HepG2 (cell line): ENCODE measurements at regions not wholly inside any gene's neighbourhood (a gene's known extent, or its start where the extent isn't known, plus 50 kb on each side); places are given as distances from the start of the nearest gene placed in this dataset.

Experiments used
- BCL6 ChIP-seq: IDR thresholded peaks from 2 replicates; pipeline ENCODE4 v1.6.1; 2016; ENCODE audit warnings: missing genetic modification reagents, missing compliant biosample characterization
- BHLHE40 ChIP-seq: IDR thresholded peaks from 2 replicates; pipeline ENCODE4 v1.6.1; 2011; ENCODE audit warnings: low read length, improper control_type of control experiment
- CENPT ChIP-seq: sonication (generic); formaldehyde crosslinking; IDR thresholded peaks from 2 replicates; pipeline ENCODE4 v1.8.0; 2022; ENCODE audit warnings: low read depth, mild to moderate bottlenecking, moderate library complexity, missing genetic modification reagents
- EED ChIP-seq: sonication (generic); formaldehyde crosslinking; IDR thresholded peaks from 2 replicates; pipeline ENCODE4 v1.5.0; 2020; ENCODE audit warnings: mild to moderate bottlenecking, missing genetic modification reagents
- GATA4 ChIP-seq: sonication (generic); IDR thresholded peaks from 2 replicates; pipeline ENCODE4 v1.6.1; 2016; ENCODE audit warnings: antibody characterized with exemption, low read depth, borderline replicate concordance
- GLMP ChIP-seq: sonication (generic); formaldehyde crosslinking; IDR thresholded peaks from 2 replicates; pipeline ENCODE4 v1.9.0; 2021; ENCODE audit warnings: missing genetic modification reagents, mild to moderate bottlenecking, borderline replicate concordance
- HDAC6 ChIP-seq: fragments of 200-600 bp; sonication (generic); IDR thresholded peaks from 2 replicates; pipeline ENCODE4 v1.7.0; 2017; ENCODE audit warnings: mild to moderate bottlenecking, antibody characterized with exemption, low read length, low read depth
- KLF6 ChIP-seq: IDR thresholded peaks from 2 replicates; pipeline ENCODE4 v1.8.0; 2016; ENCODE audit warnings: missing biosample characterization, missing genetic modification reagents
- LBX2 ChIP-seq: sonication (generic); formaldehyde crosslinking; IDR thresholded peaks from 2 replicates; pipeline ENCODE4 v1.5.0; 2020; ENCODE audit warnings: missing genetic modification reagents, mild to moderate bottlenecking, borderline replicate concordance
- NFKB2 ChIP-seq: sonication (generic); formaldehyde crosslinking; IDR thresholded peaks from 2 replicates; pipeline ENCODE4 v1.4.0; 2020; ENCODE audit warnings: missing genetic modification reagents, borderline replicate concordance
- POLR2A ChIP-seq, 2 experiments: IDR thresholded peaks; 2 replicates each; pipeline ENCODE4 v1.6.1; 2011; ENCODE audit warnings: low read depth in 2 of 2, low read length in 2 of 2, mild to moderate bottlenecking in 1 of 2, moderate library complexity in 1 of 2; ENCODE audit not compliant: insufficient read depth in 1 of 2
- REPIN1 ChIP-seq: sonication (generic); formaldehyde crosslinking; IDR thresholded peaks from 2 replicates; pipeline ENCODE4 v1.8.0; 2022; ENCODE audit warnings: missing genetic modification reagents, low read depth, mild to moderate bottlenecking, borderline replicate concordance
- SP2 ChIP-seq: sonication (generic); formaldehyde crosslinking; IDR thresholded peaks from 2 replicates; pipeline ENCODE4 v1.5.1; 2020; ENCODE audit warnings: mild to moderate bottlenecking, missing genetic modification reagents
- ZFP41 ChIP-seq: sonication (generic); formaldehyde crosslinking; IDR thresholded peaks from 2 replicates; pipeline ENCODE4 v1.4.0; 2020; ENCODE audit warnings: mild to moderate bottlenecking, missing genetic modification reagents, borderline replicate concordance
- ZNF12 ChIP-seq: sonication (generic); formaldehyde crosslinking; IDR thresholded peaks from 2 replicates; pipeline ENCODE4 v1.5.0; 2020; ENCODE audit warnings: missing genetic modification reagents
- ZNF296 ChIP-seq: sonication (generic); formaldehyde crosslinking; conservative IDR thresholded peaks from 2 replicates; pipeline ENCODE4 v1.5.0; 2020; ENCODE audit warnings: mild to moderate bottlenecking, missing genetic modification reagents
- ZNF430 ChIP-seq: sonication (generic); formaldehyde crosslinking; IDR thresholded peaks from 2 replicates; pipeline ENCODE4 v1.9.0; 2021; ENCODE audit warnings: mild to moderate bottlenecking, missing genetic modification reagents
- ZNF777 ChIP-seq: sonication (generic); formaldehyde crosslinking; IDR thresholded peaks from 2 replicates; pipeline ENCODE4 v1.4.0; 2020; ENCODE audit warnings: missing genetic modification reagents
- ZSCAN21 ChIP-seq: sonication (generic); formaldehyde crosslinking; IDR thresholded peaks from 2 replicates; pipeline ENCODE4 v1.8.0; 2022; ENCODE audit warnings: mild to moderate bottlenecking, missing genetic modification reagents, moderate library complexity, borderline replicate concordance
- ZSCAN31 ChIP-seq: sonication (generic); formaldehyde crosslinking; IDR thresholded peaks from 2 replicates; pipeline ENCODE4 v1.5.0; 2020; ENCODE audit warnings: low read depth, mild to moderate bottlenecking, missing genetic modification reagents
- ZZZ3 ChIP-seq: sonication (generic); formaldehyde crosslinking; IDR thresholded peaks from 2 replicates; pipeline ENCODE4 v1.4.0; 2020; ENCODE audit warnings: missing genetic modification reagents, mild to moderate bottlenecking, borderline replicate concordance
- TF ChIP-seq, protein P1 (sequence below): sonication (generic); formaldehyde crosslinking; IDR thresholded peaks from 2 replicates; pipeline ENCODE4 v1.4.0; 2020; ENCODE audit warnings: missing genetic modification reagents, borderline replicate concordance
- TF ChIP-seq, protein P2 (sequence below): sonication (generic); formaldehyde crosslinking; IDR thresholded peaks from 2 replicates; pipeline ENCODE4 v1.4.0; 2020; ENCODE audit warnings: mild to moderate bottlenecking, missing genetic modification reagents
- TF ChIP-seq, protein P3 (sequence below): sonication (generic); formaldehyde crosslinking; IDR thresholded peaks from 2 replicates; pipeline ENCODE4 v1.8.1; 2023; ENCODE audit warnings: missing genetic modification reagents, mild to moderate bottlenecking, borderline replicate concordance

DNA sequence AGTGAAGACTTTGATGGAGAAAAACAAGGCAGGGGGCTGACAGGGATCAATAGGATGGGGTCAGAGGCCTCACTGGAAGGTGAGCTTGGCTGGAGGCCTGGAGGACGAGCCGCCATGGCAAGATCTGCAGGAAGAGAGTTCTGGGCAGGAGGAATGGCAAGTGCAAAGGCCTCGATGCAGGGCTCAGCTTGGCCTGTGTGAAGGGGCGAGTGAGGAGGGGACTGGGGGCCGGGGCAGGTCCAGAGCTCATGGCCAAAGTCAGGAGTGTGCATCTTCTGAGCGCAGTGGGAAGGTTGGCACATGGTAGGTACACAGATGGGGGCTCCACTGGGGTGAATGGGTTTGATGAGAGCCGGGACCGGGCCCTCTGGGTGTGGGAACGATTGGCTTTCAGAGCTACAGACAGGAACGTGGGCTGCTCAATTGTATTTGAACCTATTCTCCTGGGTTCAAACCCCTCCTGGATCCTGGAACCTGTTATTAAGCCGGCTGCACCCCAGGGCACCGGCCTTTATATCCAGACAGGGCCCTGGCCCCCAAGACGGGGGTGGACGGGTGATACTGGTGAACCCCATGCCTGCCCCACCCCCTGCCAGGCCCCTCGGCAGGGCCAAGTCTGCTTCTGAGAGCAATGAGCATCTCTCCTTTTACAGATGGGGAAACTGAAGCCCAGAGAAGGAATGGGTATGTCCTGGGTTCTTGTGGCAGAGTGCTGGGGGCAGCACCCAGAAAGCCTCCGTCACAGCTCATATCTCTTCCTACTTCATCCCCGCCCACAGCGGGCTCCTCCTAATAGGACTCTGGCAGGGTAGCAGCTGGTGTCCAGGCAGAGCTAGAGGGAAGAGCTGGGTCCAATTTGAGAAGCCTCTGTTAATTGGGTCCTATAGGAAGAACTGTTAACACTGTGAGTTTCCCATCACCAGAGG, 106.1 kb downstream of the CEBPB start (continued):
- TF ChIP-seq GLMP (no peak), SP2 (CRISPR knock-in tag) (no peak), ZZZ3 (CRISPR knock-in tag) (0 out of 2 replicates have a peak, but pooled peaks have one; percentile 55), CENPT (CRISPR knock-in tag) (no peak), ZSCAN31 (no peak), ZSCAN21 (CRISPR knock-in tag) (no peak; the same call in 1 of the 2 replicates), LBX2 (CRISPR knock-in tag) (no peak), KLF6 (CRISPR knock-in tag) (no peak), ZNF430 (CRISPR knock-in tag) (no peak; the same call in 1 of the 2 replicates), ZNF12 (CRISPR knock-in tag) (no peak), HDAC6 (no peak), ZFP41 (CRISPR knock-in tag) (no peak), BCL6 (CRISPR knock-in tag) (0 out of 2 replicates have a peak, but pooled peaks have one; percentile 22), BHLHE40 (0 out of 2 replicates have a peak, but pooled peaks have one; percentile 4), GATA4 (no peak), POLR2A (IDR thresholded peaks at IDR 0.05; ENCODE audit: insufficient read depth in 1 of 2, low read depth in 2 of 2, low read length in 2 of 2) (no peak), EED (CRISPR knock-in tag) (no peak), NFKB2 (CRISPR knock-in tag) (no peak), ZNF296 (CRISPR knock-in tag) (no peak), REPIN1 (no peak), ZNF777 (CRISPR knock-in tag) (peak; percentile 89)
- TF ChIP-seq, protein P1, sequence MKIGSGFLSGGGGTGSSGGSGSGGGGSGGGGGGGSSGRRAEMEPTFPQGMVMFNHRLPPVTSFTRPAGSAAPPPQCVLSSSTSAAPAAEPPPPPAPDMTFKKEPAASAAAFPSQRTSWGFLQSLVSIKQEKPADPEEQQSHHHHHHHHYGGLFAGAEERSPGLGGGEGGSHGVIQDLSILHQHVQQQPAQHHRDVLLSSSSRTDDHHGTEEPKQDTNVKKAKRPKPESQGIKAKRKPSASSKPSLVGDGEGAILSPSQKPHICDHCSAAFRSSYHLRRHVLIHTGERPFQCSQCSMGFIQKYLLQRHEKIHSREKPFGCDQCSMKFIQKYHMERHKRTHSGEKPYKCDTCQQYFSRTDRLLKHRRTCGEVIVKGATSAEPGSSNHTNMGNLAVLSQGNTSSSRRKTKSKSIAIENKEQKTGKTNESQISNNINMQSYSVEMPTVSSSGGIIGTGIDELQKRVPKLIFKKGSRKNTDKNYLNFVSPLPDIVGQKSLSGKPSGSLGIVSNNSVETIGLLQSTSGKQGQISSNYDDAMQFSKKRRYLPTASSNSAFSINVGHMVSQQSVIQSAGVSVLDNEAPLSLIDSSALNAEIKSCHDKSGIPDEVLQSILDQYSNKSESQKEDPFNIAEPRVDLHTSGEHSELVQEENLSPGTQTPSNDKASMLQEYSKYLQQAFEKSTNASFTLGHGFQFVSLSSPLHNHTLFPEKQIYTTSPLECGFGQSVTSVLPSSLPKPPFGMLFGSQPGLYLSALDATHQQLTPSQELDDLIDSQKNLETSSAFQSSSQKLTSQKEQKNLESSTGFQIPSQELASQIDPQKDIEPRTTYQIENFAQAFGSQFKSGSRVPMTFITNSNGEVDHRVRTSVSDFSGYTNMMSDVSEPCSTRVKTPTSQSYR (CRISPR knock-in tag): no peak
- TF ChIP-seq, protein P2, sequence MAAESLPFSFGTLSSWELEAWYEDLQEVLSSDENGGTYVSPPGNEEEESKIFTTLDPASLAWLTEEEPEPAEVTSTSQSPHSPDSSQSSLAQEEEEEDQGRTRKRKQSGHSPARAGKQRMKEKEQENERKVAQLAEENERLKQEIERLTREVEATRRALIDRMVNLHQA (CRISPR knock-in tag): no peak
- TF ChIP-seq, protein P3, sequence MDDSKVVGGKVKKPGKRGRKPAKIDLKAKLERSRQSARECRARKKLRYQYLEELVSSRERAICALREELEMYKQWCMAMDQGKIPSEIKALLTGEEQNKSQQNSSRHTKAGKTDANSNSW: no peak
